ENCODE measurements at regions not wholly inside any gene's neighbourhood (a gene's known extent, or its start where the extent isn't known, plus 50 kb on each side); places are given as distances from the start of the nearest gene placed in this dataset.

DNA sequence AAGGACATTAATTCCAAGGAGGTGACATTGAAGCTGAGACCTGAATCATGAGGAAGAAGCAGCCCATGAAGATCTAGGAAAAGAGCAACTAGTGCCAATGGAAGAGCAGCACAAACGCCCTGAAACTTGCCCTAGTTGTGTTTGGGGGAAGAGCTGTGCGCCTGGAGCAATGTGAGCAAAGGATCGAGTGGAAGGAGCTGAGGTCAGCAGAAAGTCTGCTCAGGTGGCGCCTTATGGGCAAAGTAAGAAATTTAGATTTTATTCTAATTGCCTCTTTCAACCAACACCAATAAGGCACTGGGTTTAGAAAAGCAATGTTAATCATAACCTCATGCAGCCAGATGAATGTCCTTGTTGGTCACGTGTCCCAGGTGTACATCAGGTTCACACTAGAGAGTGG, 226.0 kb upstream of the THSD7B start:
- TF ChIP-seq, protein P1, sequence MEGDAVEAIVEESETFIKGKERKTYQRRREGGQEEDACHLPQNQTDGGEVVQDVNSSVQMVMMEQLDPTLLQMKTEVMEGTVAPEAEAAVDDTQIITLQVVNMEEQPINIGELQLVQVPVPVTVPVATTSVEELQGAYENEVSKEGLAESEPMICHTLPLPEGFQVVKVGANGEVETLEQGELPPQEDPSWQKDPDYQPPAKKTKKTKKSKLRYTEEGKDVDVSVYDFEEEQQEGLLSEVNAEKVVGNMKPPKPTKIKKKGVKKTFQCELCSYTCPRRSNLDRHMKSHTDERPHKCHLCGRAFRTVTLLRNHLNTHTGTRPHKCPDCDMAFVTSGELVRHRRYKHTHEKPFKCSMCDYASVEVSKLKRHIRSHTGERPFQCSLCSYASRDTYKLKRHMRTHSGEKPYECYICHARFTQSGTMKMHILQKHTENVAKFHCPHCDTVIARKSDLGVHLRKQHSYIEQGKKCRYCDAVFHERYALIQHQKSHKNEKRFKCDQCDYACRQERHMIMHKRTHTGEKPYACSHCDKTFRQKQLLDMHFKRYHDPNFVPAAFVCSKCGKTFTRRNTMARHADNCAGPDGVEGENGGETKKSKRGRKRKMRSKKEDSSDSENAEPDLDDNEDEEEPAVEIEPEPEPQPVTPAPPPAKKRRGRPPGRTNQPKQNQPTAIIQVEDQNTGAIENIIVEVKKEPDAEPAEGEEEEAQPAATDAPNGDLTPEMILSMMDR (IDR thresholded peaks at IDR 0.05; ENCODE audit: unreplicated experiment): no peak
- Mint-ChIP-seq H3K27ac (no peak overlapping the region), H3K4me1 (ENCODE audit: low read depth) (peaks cover 9% of the 10 kb centered on the region), H3K4me3 (ENCODE audit: low read depth) (no peak overlapping the region), H3K27me3 (peaks cover 6% of the 10 kb centered on the region), H3K9me3 (ENCODE audit: low read depth) (no peaks in the 10 kb centered on the region), H3K36me3 (ENCODE audit: insufficient read depth) (no peaks in the 10 kb centered on the region)
- no peak for DNase-seq (ENCODE audit: low spot score, unreplicated experiment)

DNA sequence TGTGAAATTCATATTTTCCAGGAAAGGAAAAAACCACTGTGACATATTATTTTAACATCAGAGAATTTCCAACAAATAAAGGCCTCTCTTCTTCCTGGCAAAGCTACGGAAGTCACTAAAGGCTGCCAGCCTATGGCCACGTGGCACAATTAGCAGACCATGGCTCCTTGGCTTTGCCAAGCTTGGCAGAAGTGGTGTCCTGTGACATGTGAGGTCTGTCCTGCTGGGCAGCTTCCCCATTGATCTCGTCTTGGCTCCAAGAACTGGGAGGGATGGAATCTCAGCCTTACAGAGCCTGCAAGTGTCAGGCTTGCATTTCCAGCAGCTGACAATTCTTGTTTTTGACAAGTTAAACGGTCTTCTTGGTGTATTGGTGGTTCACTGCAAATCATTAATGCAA, 226.9 kb upstream of the THSD7B start:
- peaks cover 8% of the 10 kb centered on the region for H3K27me3 Mint-ChIP-seq
- no peaks in the 10 kb centered on the region for H3K9me3 Mint-ChIP-seq (ENCODE audit: low read depth)
- no peak for DNase-seq (ENCODE audit: low spot score, unreplicated experiment)
- no peak overlapping the region for H3K27ac Mint-ChIP-seq
- no peak overlapping the region for H3K4me3 Mint-ChIP-seq (ENCODE audit: low read depth)
- peaks cover 9% of the 10 kb centered on the region for H3K4me1 Mint-ChIP-seq (ENCODE audit: low read depth)
- no peaks in the 10 kb centered on the region for H3K36me3 Mint-ChIP-seq (ENCODE audit: insufficient read depth)
- TF ChIP-seq, protein P1 (IDR thresholded peaks at IDR 0.05; ENCODE audit: unreplicated experiment): no peak

DNA sequence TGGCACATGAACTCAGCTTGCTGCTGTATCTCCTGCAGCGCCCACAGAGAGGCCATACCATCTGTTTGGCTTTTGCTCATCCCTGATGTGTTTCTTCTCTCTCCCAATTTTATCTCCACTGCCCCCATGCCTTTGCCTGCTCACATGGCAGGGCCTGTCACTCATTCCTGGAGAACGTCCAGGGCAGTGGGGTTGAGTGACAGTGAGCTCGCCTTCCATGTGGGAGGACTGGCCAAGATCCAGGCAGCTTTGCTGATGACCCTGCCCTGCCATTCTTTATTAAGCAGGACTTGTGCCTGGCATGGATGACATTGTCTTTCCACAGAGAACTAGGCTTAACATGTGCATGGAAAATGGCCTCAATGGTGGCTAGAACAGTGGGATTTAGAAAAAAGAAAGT, 230.5 kb upstream of the THSD7B start:
- no peaks in the 10 kb centered on the region for H3K9me3 Mint-ChIP-seq (ENCODE audit: low read depth)
- peaks cover 17% of the 10 kb centered on the region for H3K27me3 Mint-ChIP-seq
- no peak for DNase-seq (ENCODE audit: low spot score, unreplicated experiment)
- TF ChIP-seq, protein P1 (IDR thresholded peaks at IDR 0.05; ENCODE audit: unreplicated experiment): no peak
- no peak overlapping the region for H3K4me3 Mint-ChIP-seq (ENCODE audit: low read depth)
- no peak overlapping the region for H3K27ac Mint-ChIP-seq
- no peaks in the 10 kb centered on the region for H3K36me3 Mint-ChIP-seq (ENCODE audit: insufficient read depth)
- H3K4me1 Mint-ChIP-seq (ENCODE audit: low read depth): no peaks in the 10 kb centered on the region

DNA sequence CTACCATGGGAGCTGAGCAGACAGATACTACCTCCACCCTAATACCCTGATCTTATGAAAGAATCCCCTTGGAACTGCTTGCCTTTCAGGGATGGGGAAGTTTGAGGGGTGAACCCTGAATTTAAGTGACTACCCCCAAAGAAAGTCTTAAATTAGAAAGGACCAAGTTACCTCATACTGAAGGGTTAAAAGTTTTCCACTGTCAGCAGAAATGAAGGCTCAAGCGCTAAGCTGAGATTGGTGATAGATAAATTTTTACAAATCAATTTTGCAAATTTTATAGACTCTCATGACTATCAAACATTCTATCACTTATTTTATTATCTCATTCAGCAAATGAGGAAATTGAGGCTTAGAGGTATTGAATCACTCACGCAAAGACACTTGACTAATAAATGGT, 233.2 kb upstream of the THSD7B start:
- TF ChIP-seq, protein P1 (IDR thresholded peaks at IDR 0.05; ENCODE audit: unreplicated experiment): no peak
- Mint-ChIP-seq H3K9me3 (ENCODE audit: low read depth) (no peaks in the 10 kb centered on the region), H3K36me3 (ENCODE audit: insufficient read depth) (no peaks in the 10 kb centered on the region), H3K4me1 (ENCODE audit: low read depth) (no peaks in the 10 kb centered on the region), H3K4me3 (ENCODE audit: low read depth) (no peak overlapping the region), H3K27me3 (peaks cover 23% of the 10 kb centered on the region), H3K27ac (no peak overlapping the region)
- DNase-seq (ENCODE audit: low spot score, unreplicated experiment): no peak

DNA sequence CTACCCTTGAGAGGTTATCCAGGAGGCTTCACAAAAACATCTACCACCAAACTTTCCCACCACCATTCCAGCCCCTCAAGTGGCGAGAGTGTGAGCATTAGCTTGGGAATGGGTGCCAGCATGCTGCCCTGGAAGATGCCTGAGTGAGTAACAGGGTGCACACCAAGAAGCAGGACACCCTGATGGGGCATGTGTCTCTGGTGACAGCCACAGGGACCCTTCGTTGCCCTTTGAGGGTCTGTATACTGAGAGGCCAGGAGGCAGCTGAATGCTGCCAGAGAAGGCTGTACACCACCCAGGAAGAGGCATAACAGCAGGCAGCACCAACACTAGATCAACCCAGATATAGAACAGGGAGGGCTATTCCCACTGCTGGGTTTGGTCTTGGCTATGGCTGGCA, 233.6 kb upstream of the THSD7B start:
- H3K4me1 Mint-ChIP-seq (ENCODE audit: low read depth): no peaks in the 10 kb centered on the region

More for the DNA sequence above, 233.6 kb upstream of the THSD7B start:
- H3K9me3 Mint-ChIP-seq (ENCODE audit: low read depth): no peaks in the 10 kb centered on the region
- DNase-seq (ENCODE audit: low spot score, unreplicated experiment): no peak
- H3K27me3 Mint-ChIP-seq: peaks cover 23% of the 10 kb centered on the region
- no peaks in the 10 kb centered on the region for H3K36me3 Mint-ChIP-seq (ENCODE audit: insufficient read depth)
- TF ChIP-seq, protein P1 (IDR thresholded peaks at IDR 0.05; ENCODE audit: unreplicated experiment): no peak
- no peak overlapping the region for H3K27ac Mint-ChIP-seq
- no peak overlapping the region for H3K4me3 Mint-ChIP-seq (ENCODE audit: low read depth)
